ENCODE measurements at regions not wholly inside any gene's neighbourhood (a gene's known extent, or its start where the extent isn't known, plus 50 kb on each side); places are given as distances from the start of the nearest gene placed in this dataset.

- TF ChIP-seq POLR2A (IDR thresholded peaks at IDR 0.05) (no peak), CTCF (IDR thresholded peaks at IDR 0.05) (no peak), POLR2AphosphoS5 (IDR thresholded peaks at IDR 0.05; ENCODE audit: insufficient read depth in 1 of 2, low read depth in 1 of 2) (no peak)
Observed at GRCh38 chr17:77475016-77475976, 334.5 kb downstream of the SEC14L1 start.

Measured in vagina (tissue), 2 donors.